Mucosa of descending colon (tissue), 3 donors: ENCODE measurements at regions not wholly inside any gene's neighbourhood (a gene's known extent, or its start where the extent isn't known, plus 50 kb on each side); places are given as distances from the start of the nearest gene placed in this dataset.
A peak's percentile ranks its signal among the peaks of the same experiment; 100 is the strongest.

Source experiments
- ATAC-seq: fragments of 200-7000 bp; cut with Tn5 transposase; one replicate; pipeline ENCODE4 v1.9.1; 2020; ENCODE audit warnings: mild to moderate bottlenecking, moderate library complexity
- DNase-seq, 3 donors: peaks; one replicate each; pipeline ENCODE4 v3.0.0-alpha.2; 2020
- H3K36me3 ChIP-seq: fragments of 200-600 bp; one replicate; pipeline ENCODE4 v1.8.0; 2021; ENCODE audit warnings: low read depth, mild to moderate bottlenecking
- H3K4me1 ChIP-seq: fragments of 200-600 bp; one replicate; pipeline ENCODE4 v1.8.0; 2021; ENCODE audit warnings: low read depth, mild to moderate bottlenecking
- H3K4me3 ChIP-seq: fragments of 200-600 bp; one replicate; pipeline ENCODE4 v1.8.0; 2021; ENCODE audit warnings: mild to moderate bottlenecking
- H3K9me3 ChIP-seq: fragments of 200-600 bp; one replicate; pipeline ENCODE4 v1.8.0; 2021; ENCODE audit warnings: mild to moderate bottlenecking
- CTCF ChIP-seq: fragments of 200-600 bp; IDR thresholded peaks from one replicate; pipeline ENCODE4 v1.8.0; 2022; ENCODE audit warnings: antibody characterized with exemption, mild to moderate bottlenecking
- intact Hi-C, 2 donors: fragments of 100-400 bp; cut with DNase I in 1 of 2; cut with micrococcal nuclease in 1 of 2; formaldehyde crosslinking; loops; one replicate each; pipeline versions ENCODE4 v1.11.0 to v1.11.1; 2022; cut with DNase I, micrococcal nuclease
- donor health status: DM: no; HTN: no; CAD: no; lungs with moderate emphysema.
- donor health status: DM: no; HTN: no; CAD: no.
- donor health status: DM: no; HTN: yes; CAD: no.

DNA sequence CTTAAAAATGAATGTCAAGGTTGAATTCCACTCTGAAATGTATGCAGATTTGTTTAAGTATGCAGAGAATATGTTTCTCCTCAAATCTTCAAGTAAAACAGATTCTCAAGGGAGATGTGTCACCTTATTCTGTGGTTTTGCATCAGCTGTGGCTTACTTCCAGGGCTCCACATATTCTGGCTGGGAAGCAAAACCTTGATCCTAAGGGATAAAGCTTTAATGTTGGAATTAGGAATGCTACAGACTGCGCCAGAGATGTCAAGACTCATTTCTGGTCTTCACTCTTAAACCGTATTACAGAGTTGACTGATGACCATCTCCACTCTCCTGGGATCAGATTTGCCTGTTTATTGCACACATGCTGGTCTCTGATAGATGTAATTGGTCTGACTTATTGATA, 143.9 kb upstream of the DIPK2B start:
- intact Hi-C loops: no loop called here
- ATAC-seq (no peak), DNase-seq (no peak)
- Histone ChIP-seq H3K36me3 (no peaks in the 10 kb centered on the region), H3K9me3 (no peaks in the 10 kb centered on the region), H3K4me3 (no peak overlapping the region), H3K4me1 (no peaks in the 10 kb centered on the region)
- TF ChIP-seq CTCF: no peak

- no peak for TF ChIP-seq CTCF
- intact Hi-C loops: no loop called here
- no peak overlapping the region for H3K4me3 ChIP-seq
Observed at GRCh38 chrX:45329217-45329616, 128.5 kb upstream of the DIPK2B start.

GRCh38 chrX:45324941-45325340, 124.3 kb upstream of the DIPK2B start:
- Histone ChIP-seq H3K9me3 (no peaks in the 10 kb centered on the region), H3K4me1 (no peaks in the 10 kb centered on the region), H3K36me3 (no peaks in the 10 kb centered on the region), H3K4me3 (no peak overlapping the region)
- intact Hi-C loops: no loop called here
- ATAC-seq (no peak), DNase-seq (no peak)
- no peak for TF ChIP-seq CTCF

More at GRCh38 chrX:45329217-45329616, 128.5 kb upstream of the DIPK2B start:
- no peak for DNase-seq
- Histone ChIP-seq H3K9me3 (no peaks in the 10 kb centered on the region), H3K4me1 (no peaks in the 10 kb centered on the region), H3K36me3 (no peaks in the 10 kb centered on the region)
- no peak for ATAC-seq

GRCh38 chrX:45323387-45323786, 122.7 kb upstream of the DIPK2B start:
- DNase-seq: no peak
- Histone ChIP-seq H3K4me3 (no peak overlapping the region), H3K36me3 (no peaks in the 10 kb centered on the region), H3K4me1 (no peaks in the 10 kb centered on the region), H3K9me3 (no peaks in the 10 kb centered on the region)
- ATAC-seq: no peak
- intact Hi-C loops: no loop called here
- no peak for TF ChIP-seq CTCF

GRCh38 chrX:45322820-45323219, 122.1 kb upstream of the DIPK2B start:
- ATAC-seq (no peak), DNase-seq (no peak)
- no peaks in the 10 kb centered on the region for H3K4me1 ChIP-seq
- no peaks in the 10 kb centered on the region for H3K36me3 ChIP-seq
- intact Hi-C loops: no loop called here
- no peaks in the 10 kb centered on the region for H3K9me3 ChIP-seq
- no peak for TF ChIP-seq CTCF
- H3K4me3 ChIP-seq: no peak overlapping the region

DNA sequence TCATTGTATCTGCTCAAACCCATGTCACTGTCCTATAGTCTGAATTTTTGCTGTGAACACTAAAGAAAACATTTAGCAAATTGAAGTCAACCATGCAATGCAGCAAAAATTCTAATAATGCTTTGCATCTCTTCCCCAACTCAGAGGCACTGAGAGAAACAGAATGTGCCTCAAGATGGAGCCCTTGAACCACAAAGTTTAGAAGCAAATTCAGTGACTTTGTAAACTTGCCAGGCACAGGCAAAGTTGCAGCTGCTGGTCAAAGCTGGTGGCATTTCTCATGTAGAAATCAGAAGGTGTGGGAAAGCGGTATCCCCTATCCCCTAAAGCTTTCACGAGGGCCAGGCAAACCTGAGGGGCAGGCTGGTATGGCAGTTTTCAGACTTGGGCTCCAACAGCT, 121.7 kb upstream of the DIPK2B start:
- ATAC-seq (peak; percentile 66), DNase-seq (peak in 1 of 3 donors; percentile 68)
- H3K4me3 ChIP-seq: no peak overlapping the region
- TF ChIP-seq CTCF: no peak
- no peaks in the 10 kb centered on the region for H3K4me1 ChIP-seq
- intact Hi-C loops: no loop called here
- no peaks in the 10 kb centered on the region for H3K9me3 ChIP-seq
- H3K36me3 ChIP-seq: no peaks in the 10 kb centered on the region
